Naive thymus-derived CD4-positive, alpha-beta T cell (primary cell): ENCODE measurements at regions not wholly inside any gene's neighbourhood (a gene's known extent, or its start where the extent isn't known, plus 50 kb on each side); places are given as distances from the start of the nearest gene placed in this dataset.

Source experiments
- ATAC-seq: fragments of 150-1000 bp; cut with Tn5 transposase; 2 replicates; pipeline ENCODE4 v1.10.0; 2021; ENCODE audit warnings: mild to moderate bottlenecking, moderate library complexity
- CTCF ChIA-PET: fragments of 350-600 bp; sonication (Branson Sonifier 250); formaldehyde crosslinking; loops from one replicate; lab custom pipeline; 2021; ENCODE audit warnings: antibody characterized with exemption; lab: Charles Lee
- POLR2A ChIA-PET: fragments of 350-600 bp; sonication (Branson Sonifier 250); formaldehyde crosslinking; loops from one replicate; lab custom pipeline; 2021; ENCODE audit warnings: antibody characterized with exemption, inconsistent platforms; lab: Charles Lee
- DNase-seq, 9 donors: peaks; one replicate each; pipeline versions ENCODE4 v3.0.0 to v3.0.0-alpha.2; 2020 to 2022; ENCODE audit warnings: mixed read lengths in 1 of 9
- H3K27ac ChIP-seq: one replicate; pipeline ENCODE4 v1.7.0; 2013; ENCODE audit warnings: mild to moderate bottlenecking, low read depth, low read length, moderate library complexity
- H3K27me3 ChIP-seq, 2 donors: one replicate each; pipeline ENCODE4 v1.7.0; 2013; ENCODE audit warnings: low read length in 2 of 2, mild to moderate bottlenecking in 2 of 2, moderate library complexity in 2 of 2; ENCODE audit not compliant: control insufficient read depth in 2 of 2, insufficient read depth in 2 of 2
- H3K36me3 ChIP-seq, 3 experiments: 1 replicate in 2 of 3; 2 replicates in 1 of 3; pipeline ENCODE4 v1.7.0; 2013; ENCODE audit warnings: low read length in 3 of 3, mild to moderate bottlenecking in 3 of 3, moderate library complexity in 1 of 3; ENCODE audit not compliant: insufficient read depth in 3 of 3, control insufficient read depth in 2 of 3
- H3K4me1 ChIP-seq, 2 donors: one replicate each; pipeline ENCODE4 v1.7.0; 2013; ENCODE audit warnings: low read length in 2 of 2, mild to moderate bottlenecking in 2 of 2, moderate library complexity in 1 of 2; ENCODE audit not compliant: control insufficient read depth in 2 of 2, insufficient read depth in 2 of 2
- H3K4me3 ChIP-seq: 2 replicates; pipeline ENCODE4 v1.7.0; 2013; ENCODE audit warnings: mild to moderate bottlenecking, low read length
- H3K9me3 ChIP-seq, 3 experiments: 1 replicate in 2 of 3; 2 replicates in 1 of 3; pipeline ENCODE4 v1.7.0; 2013; ENCODE audit warnings: low read length in 3 of 3; ENCODE audit not compliant: control insufficient read depth in 2 of 3
- H3K27ac Mint-ChIP-seq, 9 donors: one replicate each; pipeline ENCODE4 v1.8.0; 2020 to 2022; ENCODE audit warnings: mixed read lengths in 9 of 9, mild to moderate bottlenecking in 8 of 9, moderate library complexity in 5 of 9, inconsistent platforms in 2 of 9
- H3K27me3 Mint-ChIP-seq, 5 donors: one replicate each; pipeline ENCODE4 v1.8.0; 2021 to 2022; ENCODE audit warnings: mixed read lengths in 5 of 5, mild to moderate bottlenecking in 1 of 5
- H3K36me3 Mint-ChIP-seq, 5 donors: one replicate each; pipeline ENCODE4 v1.8.0; 2020 to 2022; ENCODE audit warnings: mixed read lengths in 5 of 5, mild to moderate bottlenecking in 3 of 5, inconsistent platforms in 1 of 5
- H3K4me1 Mint-ChIP-seq, 7 donors: one replicate each; pipeline ENCODE4 v1.8.0; 2020 to 2022; ENCODE audit warnings: mixed read lengths in 7 of 7, mild to moderate bottlenecking in 3 of 7, inconsistent platforms in 1 of 7
- H3K4me3 Mint-ChIP-seq, 10 donors: one replicate each; pipeline ENCODE4 v1.8.0; 2020 to 2022; ENCODE audit warnings: mild to moderate bottlenecking in 10 of 10, mixed read lengths in 10 of 10, moderate library complexity in 6 of 10, inconsistent platforms in 2 of 10
- H3K9me3 Mint-ChIP-seq, 11 donors: one replicate each; pipeline ENCODE4 v1.8.0; 2020 to 2022; ENCODE audit warnings: mixed read lengths in 11 of 11, mild to moderate bottlenecking in 4 of 11, inconsistent platforms in 1 of 11, moderate library complexity in 1 of 11
- intact Hi-C, 2 donors: fragments of 100-400 bp; cut with micrococcal nuclease; formaldehyde crosslinking; loops; one replicate each; pipeline ENCODE4 v1.15.1; 2023

- DNase-seq = no peak
- no peaks in the 10 kb centered on the region for H3K4me1 Mint-ChIP-seq
- Histone ChIP-seq H3K27me3 (no peaks in the 10 kb centered on the region), H3K36me3 (no peaks in the 10 kb centered on the region), H3K27ac (no peak overlapping the region), H3K4me1 (no peaks in the 10 kb centered on the region), H3K4me3 (no peak overlapping the region), H3K9me3 (no peaks in the 10 kb centered on the region)
- no peak for ATAC-seq
- ChIA-PET CTCF (no interaction called here), POLR2A (no interaction called here)
- no peaks in the 10 kb centered on the region for H3K36me3 Mint-ChIP-seq
- intact Hi-C loops = no loop called here
- no peaks in the 10 kb centered on the region for H3K27me3 Mint-ChIP-seq
- no peak overlapping the region for H3K27ac Mint-ChIP-seq
- H3K9me3 Mint-ChIP-seq = peaks cover 0 to 3% (median 0%) of the 10 kb centered on the region in 11 donors
- H3K4me3 Mint-ChIP-seq = no peak overlapping the region
These were observed 1053.5 kb upstream of the FBXO33 start for GRCh38 chr14:40485688-40486087.

- intact Hi-C loops = no loop called here
- no peaks in the 10 kb centered on the region for H3K4me1 ChIP-seq
- Mint-ChIP-seq H3K27ac (no peak overlapping the region), H3K4me3 (peak overlapping the region in 1 of 10 donors; percentile 0), H3K9me3 (peaks cover 6 to 53% (median 23%) of the 10 kb centered on the region in 11 donors), H3K4me1 (no peaks in the 10 kb centered on the region), H3K27me3 (peaks cover 0 to 4% (median 0%) of the 10 kb centered on the region in 5 donors), H3K36me3 (peaks cover 0 to 5% (median 0%) of the 10 kb centered on the region in 5 donors)
- no peaks in the 10 kb centered on the region for H3K36me3 ChIP-seq
- ChIA-PET CTCF (no interaction called here), POLR2A (no interaction called here)
- no peak overlapping the region for H3K4me3 ChIP-seq
- H3K27ac ChIP-seq = no peak overlapping the region
- ATAC-seq = no peak
- H3K27me3 ChIP-seq = no peaks in the 10 kb centered on the region
- H3K9me3 ChIP-seq = peaks cover 0 to 18% (median 3%) of the 10 kb centered on the region in 3 experiments
- DNase-seq = no peak
These were observed 1043.8 kb upstream of the FBXO33 start for GRCh38 chr14:40476005-40476404.

GRCh38 chr14:40467969-40468368 lies 1035.7 kb upstream of the FBXO33 start:
- H3K27me3 ChIP-seq = no peaks in the 10 kb centered on the region
- Mint-ChIP-seq H3K27ac (no peak overlapping the region), H3K9me3 (peaks cover 3 to 47% (median 13%) of the 10 kb centered on the region in 11 donors), H3K36me3 (no peaks in the 10 kb centered on the region), H3K4me1 (no peaks in the 10 kb centered on the region), H3K4me3 (no peak overlapping the region), H3K27me3 (peaks cover 0 to 9% (median 0%) of the 10 kb centered on the region in 5 donors)
- intact Hi-C loops = no loop called here
- ChIA-PET POLR2A (no interaction called here), CTCF (no interaction called here)
- H3K4me3 ChIP-seq = no peak overlapping the region
- H3K27ac ChIP-seq = no peak overlapping the region
- H3K4me1 ChIP-seq = no peaks in the 10 kb centered on the region
- no peak for ATAC-seq
- DNase-seq = no peak
- no peaks in the 10 kb centered on the region for H3K36me3 ChIP-seq
- H3K9me3 ChIP-seq = peaks cover 0 to 9% (median 0%) of the 10 kb centered on the region in 3 experiments

- intact Hi-C loops = no loop called here
- no peaks in the 10 kb centered on the region for H3K4me1 Mint-ChIP-seq
- POLR2A ChIA-PET = no interaction called here
- Histone ChIP-seq H3K36me3 (no peaks in the 10 kb centered on the region), H3K4me1 (no peaks in the 10 kb centered on the region), H3K27ac (no peak overlapping the region), H3K4me3 (no peak overlapping the region), H3K27me3 (no peaks in the 10 kb centered on the region), H3K9me3 (peaks cover 0 to 9% (median 0%) of the 10 kb centered on the region in 3 experiments)
- H3K9me3 Mint-ChIP-seq = peaks cover 0 to 27% (median 6%) of the 10 kb centered on the region in 11 donors
- H3K4me3 Mint-ChIP-seq = no peak overlapping the region
- no peak for DNase-seq
- no peaks in the 10 kb centered on the region for H3K36me3 Mint-ChIP-seq
- ATAC-seq = no peak
- peaks cover 0 to 4% (median 0%) of the 10 kb centered on the region in 5 donors for H3K27me3 Mint-ChIP-seq
- H3K27ac Mint-ChIP-seq = no peak overlapping the region
- CTCF ChIA-PET = no interaction called here
These were observed 1032.3 kb upstream of the FBXO33 start for GRCh38 chr14:40464531-40464930.

GRCh38 chr14:40463886-40464285 lies 1031.7 kb upstream of the FBXO33 start:
- peaks cover 0 to 27% (median 6%) of the 10 kb centered on the region in 11 donors for H3K9me3 Mint-ChIP-seq
- CTCF ChIA-PET = no interaction called here
- H3K27me3 Mint-ChIP-seq = peaks cover 0 to 4% (median 0%) of the 10 kb centered on the region in 5 donors
- H3K36me3 ChIP-seq = no peaks in the 10 kb centered on the region
- POLR2A ChIA-PET = no interaction called here
- intact Hi-C loops = no loop called here
- H3K27me3 ChIP-seq = no peaks in the 10 kb centered on the region
- H3K36me3 Mint-ChIP-seq = no peaks in the 10 kb centered on the region
- DNase-seq (no peak), ATAC-seq (no peak)
- no peak overlapping the region for H3K27ac ChIP-seq
- no peak overlapping the region for H3K4me3 ChIP-seq
- no peak overlapping the region for H3K27ac Mint-ChIP-seq
- H3K9me3 ChIP-seq = peaks cover 0 to 9% (median 0%) of the 10 kb centered on the region in 3 experiments
- H3K4me1 ChIP-seq = no peaks in the 10 kb centered on the region
- no peaks in the 10 kb centered on the region for H3K4me1 Mint-ChIP-seq
- no peak overlapping the region for H3K4me3 Mint-ChIP-seq

GRCh38 chr14:40452674-40453073 lies 1020.4 kb upstream of the FBXO33 start:
- ChIA-PET CTCF (no interaction called here), POLR2A (no interaction called here)
- H3K4me1 Mint-ChIP-seq = no peaks in the 10 kb centered on the region
- no peaks in the 10 kb centered on the region for H3K9me3 ChIP-seq
- H3K27ac ChIP-seq = no peak overlapping the region
- no peak overlapping the region for H3K4me3 ChIP-seq
- no peaks in the 10 kb centered on the region for H3K4me1 ChIP-seq
- H3K27me3 Mint-ChIP-seq = no peaks in the 10 kb centered on the region
- no peaks in the 10 kb centered on the region for H3K36me3 Mint-ChIP-seq
- H3K27me3 ChIP-seq = no peaks in the 10 kb centered on the region
- ATAC-seq (no peak), DNase-seq (no peak)
- intact Hi-C loops = no loop called here
- H3K4me3 Mint-ChIP-seq = no peak overlapping the region
- no peak overlapping the region for H3K27ac Mint-ChIP-seq
- H3K36me3 ChIP-seq = no peaks in the 10 kb centered on the region
- H3K9me3 Mint-ChIP-seq = peaks cover 0 to 6% (median 0%) of the 10 kb centered on the region in 11 donors

GRCh38 chr14:40447017-40447416 lies 1014.8 kb upstream of the FBXO33 start:
- intact Hi-C loops = no loop called here
- Histone ChIP-seq H3K36me3 (no peaks in the 10 kb centered on the region), H3K9me3 (no peaks in the 10 kb centered on the region), H3K27ac (no peak overlapping the region), H3K27me3 (no peaks in the 10 kb centered on the region), H3K4me1 (no peaks in the 10 kb centered on the region), H3K4me3 (no peak overlapping the region)
- no peaks in the 10 kb centered on the region for H3K27me3 Mint-ChIP-seq
- H3K4me1 Mint-ChIP-seq = peaks cover 0 to 2% (median 0%) of the 10 kb centered on the region in 7 donors
- ATAC-seq (no peak), DNase-seq (no peak)
- no peak overlapping the region for H3K4me3 Mint-ChIP-seq
- no peak overlapping the region for H3K27ac Mint-ChIP-seq
- H3K36me3 Mint-ChIP-seq = no peaks in the 10 kb centered on the region
- peaks cover 0 to 10% (median 0%) of the 10 kb centered on the region in 11 donors for H3K9me3 Mint-ChIP-seq
- POLR2A ChIA-PET = no interaction called here
- CTCF ChIA-PET = no interaction called here
